22Rv1 (cell line): ENCODE measurements at regions not wholly inside any gene's neighbourhood (a gene's known extent, or its start where the extent isn't known, plus 50 kb on each side); places are given as distances from the start of the nearest gene placed in this dataset.
"Not testable (repeated sequence)": the region's sequence is repeated elsewhere in the genome, so short reads cannot be mapped to it uniquely, and the experiment has no call there.

Experiments
- H3K27ac ChIP-seq: fragments of 450-650 bp; 2 replicates; pipeline ENCODE4 v1.5.1; 2017
- ZFX ChIP-seq: fragments of 450-650 bp; IDR thresholded peaks from 2 replicates; pipeline ENCODE4 v1.6.1; 2017; ENCODE audit warnings: antibody characterized with exemption, borderline replicate concordance
- TF ChIP-seq, protein P1 (sequence below): fragments of 450-650 bp; IDR thresholded peaks from 2 replicates; pipeline ENCODE4 v1.5.1; 2017; ENCODE audit warnings: mild to moderate bottlenecking

- no peak for TF ChIP-seq ZFX
- TF ChIP-seq, protein P1, sequence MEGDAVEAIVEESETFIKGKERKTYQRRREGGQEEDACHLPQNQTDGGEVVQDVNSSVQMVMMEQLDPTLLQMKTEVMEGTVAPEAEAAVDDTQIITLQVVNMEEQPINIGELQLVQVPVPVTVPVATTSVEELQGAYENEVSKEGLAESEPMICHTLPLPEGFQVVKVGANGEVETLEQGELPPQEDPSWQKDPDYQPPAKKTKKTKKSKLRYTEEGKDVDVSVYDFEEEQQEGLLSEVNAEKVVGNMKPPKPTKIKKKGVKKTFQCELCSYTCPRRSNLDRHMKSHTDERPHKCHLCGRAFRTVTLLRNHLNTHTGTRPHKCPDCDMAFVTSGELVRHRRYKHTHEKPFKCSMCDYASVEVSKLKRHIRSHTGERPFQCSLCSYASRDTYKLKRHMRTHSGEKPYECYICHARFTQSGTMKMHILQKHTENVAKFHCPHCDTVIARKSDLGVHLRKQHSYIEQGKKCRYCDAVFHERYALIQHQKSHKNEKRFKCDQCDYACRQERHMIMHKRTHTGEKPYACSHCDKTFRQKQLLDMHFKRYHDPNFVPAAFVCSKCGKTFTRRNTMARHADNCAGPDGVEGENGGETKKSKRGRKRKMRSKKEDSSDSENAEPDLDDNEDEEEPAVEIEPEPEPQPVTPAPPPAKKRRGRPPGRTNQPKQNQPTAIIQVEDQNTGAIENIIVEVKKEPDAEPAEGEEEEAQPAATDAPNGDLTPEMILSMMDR: no peak
- H3K27ac ChIP-seq: no peak overlapping the region
Observed at GRCh38 chr17:71201639-71202038, 919.2 kb upstream of the SOX9 start.

DNA sequence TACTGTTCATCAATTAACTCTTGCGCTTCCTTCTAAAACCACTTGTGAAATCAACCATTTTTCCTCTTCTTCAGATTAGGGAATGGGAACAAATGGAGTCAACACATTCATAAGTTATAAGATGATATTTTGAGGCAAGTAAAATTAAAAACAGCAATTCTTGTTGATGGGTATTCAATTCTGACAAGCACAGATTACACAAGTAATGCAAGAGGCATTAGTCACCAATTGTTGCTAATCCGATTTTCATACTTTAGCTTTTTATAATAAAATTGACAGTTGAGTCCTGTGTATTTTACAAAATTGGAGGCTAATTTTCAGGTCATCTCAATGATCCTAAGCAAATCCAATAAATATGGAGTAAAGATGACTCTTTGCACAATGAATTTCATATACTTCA, 918.4 kb upstream of the SOX9 start:
- TF ChIP-seq, protein P1: no peak
- TF ChIP-seq ZFX: no peak
- no peak overlapping the region for H3K27ac ChIP-seq

DNA sequence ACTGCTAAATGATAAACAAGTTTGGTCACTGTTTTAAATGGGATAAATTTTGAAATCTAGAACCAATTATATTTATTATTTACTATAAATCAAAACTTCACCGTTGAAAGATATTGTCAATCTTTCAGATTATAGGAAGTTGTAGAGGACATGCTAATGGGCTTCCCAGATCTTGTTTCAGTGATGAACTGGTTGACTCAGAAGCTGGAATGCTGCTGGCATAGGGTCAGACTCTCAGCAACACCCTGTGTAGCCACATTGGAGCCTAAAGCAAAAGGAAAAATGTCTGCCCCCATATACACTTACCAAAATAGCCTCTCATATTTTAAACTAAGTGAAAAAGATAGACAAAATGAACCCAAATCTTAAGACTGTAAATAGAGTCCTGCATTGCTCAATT, 916.9 kb upstream of the SOX9 start:
- TF ChIP-seq, protein P1: no peak
- TF ChIP-seq ZFX: no peak

GRCh38 chr17:71205951-71206350, 914.9 kb upstream of the SOX9 start:
- H3K27ac ChIP-seq: not testable (repeated sequence)

More for the DNA sequence above, 916.9 kb upstream of the SOX9 start:
- H3K27ac ChIP-seq: no peak overlapping the region

- no peak overlapping the region for H3K27ac ChIP-seq
- TF ChIP-seq, protein P1: no peak
- no peak for TF ChIP-seq ZFX
Observed at GRCh38 chr17:71208111-71208704, 912.6 kb upstream of the SOX9 start.

GRCh38 chr17:71213936-71214335, 906.9 kb upstream of the SOX9 start:
- TF ChIP-seq, protein P1: no peak
- no peak for TF ChIP-seq ZFX
- no peak overlapping the region for H3K27ac ChIP-seq

DNA sequence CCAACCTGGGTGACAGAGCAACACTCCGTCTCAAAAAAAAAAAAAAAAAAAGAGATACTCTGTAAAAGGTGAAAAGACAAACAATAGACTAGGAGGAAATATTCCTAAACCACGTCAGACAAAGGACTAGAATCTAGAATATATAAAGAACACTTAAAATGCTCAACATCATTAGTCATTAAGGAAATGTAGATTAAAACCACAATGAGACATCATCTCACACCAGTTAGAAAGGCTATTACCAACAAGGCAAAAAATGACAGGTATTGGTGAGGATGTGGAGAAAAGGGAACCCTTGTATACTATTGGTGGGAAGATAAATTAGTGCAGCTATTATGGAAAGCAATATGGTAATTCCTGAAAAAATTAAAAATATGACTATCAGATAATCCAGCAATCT, 903.1 kb upstream of the SOX9 start:
- no peak overlapping the region for H3K27ac ChIP-seq
- no peak for TF ChIP-seq ZFX
- TF ChIP-seq, protein P1: no peak
